WTC11 (cell line): ENCODE measurements at regions not wholly inside any gene's neighbourhood (a gene's known extent, or its start where the extent isn't known, plus 50 kb on each side); places are given as distances from the start of the nearest gene placed in this dataset.

Experiments used
- ATF1 ChIP-seq: sonication (generic); formaldehyde crosslinking; IDR thresholded peaks from 2 replicates; pipeline ENCODE4 v1.8.1; 2023; ENCODE audit warnings: mild to moderate bottlenecking, moderate library complexity, missing genetic modification reagents
- CBFB ChIP-seq: sonication (generic); formaldehyde crosslinking; IDR thresholded peaks from 2 replicates; pipeline ENCODE4 v1.8.1; 2022; ENCODE audit warnings: mild to moderate bottlenecking, low read depth, missing genetic modification reagents
- CTCF ChIP-seq: fragments of 200-600 bp; IDR thresholded peaks from 2 replicates; pipeline ENCODE4 v1.8.0; 2022; ENCODE audit warnings: antibody characterized with exemption
- ESRRA ChIP-seq: sonication (generic); formaldehyde crosslinking; IDR thresholded peaks from 2 replicates; pipeline ENCODE4 v1.8.1; 2022; ENCODE audit warnings: mild to moderate bottlenecking, missing genetic modification reagents, borderline replicate concordance
- MXD4 ChIP-seq: fragments of 250-450 bp; sonication (Bioruptor Pico); IDR thresholded peaks from 2 replicates; pipeline ENCODE4 v1.8.0; 2021; ENCODE audit warnings: mild to moderate bottlenecking, moderate library complexity, borderline replicate concordance
- RELA ChIP-seq: sonication (generic); formaldehyde crosslinking; IDR thresholded peaks from 2 replicates; pipeline ENCODE4 v1.8.1; 2022; ENCODE audit warnings: missing genetic modification reagents, mild to moderate bottlenecking, borderline replicate concordance
- TCF7 ChIP-seq: sonication (generic); formaldehyde crosslinking; IDR thresholded peaks from 2 replicates; pipeline ENCODE4 v1.8.0; 2022; ENCODE audit warnings: mild to moderate bottlenecking, low read depth, missing genetic modification reagents, moderate library complexity
- TEAD4 ChIP-seq: sonication (generic); formaldehyde crosslinking; IDR thresholded peaks from 2 replicates; pipeline ENCODE4 v1.8.0; 2022; ENCODE audit warnings: mild to moderate bottlenecking, missing genetic modification reagents

GRCh38 chr2:53373126-53373525 lies 394.5 kb upstream of the CHAC2 start:
- TF ChIP-seq CTCF (no peak), ATF1 (CRISPR knock-in tag) (no peak), MXD4 (CRISPR knock-in tag) (no peak), TEAD4 (CRISPR knock-in tag) (no peak), TCF7 (CRISPR knock-in tag) (no peak), ESRRA (CRISPR knock-in tag) (no peak), CBFB (CRISPR knock-in tag) (no peak), RELA (no peak)
